DOHH2 (cell line): ENCODE measurements at regions not wholly inside any gene's neighbourhood (a gene's known extent, or its start where the extent isn't known, plus 50 kb on each side); places are given as distances from the start of the nearest gene placed in this dataset.

Source experiments
- H3F3A ChIP-seq: fragments of 200-600 bp; sonication (generic), shearing (Covaris generic); 2 replicates; pipeline ENCODE4 v1.6.0; 2016; ENCODE audit warnings: antibody characterized with exemption, mild to moderate bottlenecking; ENCODE audit not compliant: control insufficient read depth, insufficient read depth
- H3K27ac ChIP-seq: fragments of 200-600 bp; sonication (generic); 2 replicates; pipeline ENCODE4 v1.5.1; 2014; ENCODE audit warnings: low read depth, mild to moderate bottlenecking, low read length, moderate library complexity
- H3K27me3 ChIP-seq: fragments of 200-600 bp; sonication (generic); 2 replicates; pipeline ENCODE4 v1.6.1; 2014; ENCODE audit warnings: mild to moderate bottlenecking, low read length, mixed read lengths; ENCODE audit not compliant: control insufficient read depth
- H3K36me3 ChIP-seq: fragments of 200-600 bp; sonication (generic); 2 replicates; pipeline ENCODE4 v1.6.1; 2014; ENCODE audit warnings: mild to moderate bottlenecking, low read length, moderate library complexity, mixed read lengths; ENCODE audit not compliant: control insufficient read depth
- H3K4me1 ChIP-seq: fragments of 200-600 bp; sonication (generic); 2 replicates; pipeline ENCODE4 v1.6.1; 2014; ENCODE audit warnings: mild to moderate bottlenecking, low read length, mixed read lengths; ENCODE audit not compliant: control insufficient read depth
- H3K4me2 ChIP-seq: fragments of 200-600 bp; sonication (generic); 2 replicates; pipeline ENCODE4 v1.6.0; 2014; ENCODE audit warnings: mild to moderate bottlenecking, low read length, moderate library complexity
- H3K4me3 ChIP-seq: fragments of 200-600 bp; sonication (generic); 2 replicates; pipeline ENCODE4 v1.5.1; 2014; ENCODE audit warnings: mild to moderate bottlenecking, low read length, mixed read lengths
- H3K79me2 ChIP-seq: fragments of 200-600 bp; sonication (generic); 2 replicates; pipeline ENCODE4 v1.6.1; 2014; ENCODE audit warnings: mild to moderate bottlenecking, low read length, mixed read lengths; ENCODE audit not compliant: control insufficient read depth
- H3K9me2 ChIP-seq: fragments of 200-600 bp; sonication (generic); replicated peaks from 2 replicates; pipeline ENCODE4 v1.6.1; 2014; ENCODE audit warnings: mild to moderate bottlenecking, low read length, mixed read lengths; ENCODE audit not compliant: control insufficient read depth
- H3K9me3 ChIP-seq: fragments of 200-600 bp; sonication (generic); 2 replicates; pipeline ENCODE4 v1.6.1; 2014; ENCODE audit warnings: antibody characterized with exemption, low read length, mixed read lengths; ENCODE audit not compliant: control insufficient read depth, insufficient read depth
- H4K20me1 ChIP-seq: fragments of 200-600 bp; sonication (generic); 2 replicates; pipeline ENCODE4 v1.6.0; 2014; ENCODE audit warnings: low read depth, mild to moderate bottlenecking, antibody characterized with exemption, low read length, moderate library complexity; ENCODE audit not compliant: control insufficient read depth, insufficient read depth
- CTCF ChIP-seq: fragments of 200-600 bp; sonication (generic); IDR thresholded peaks from one replicate; pipeline ENCODE4 v1.5.1; 2014; ENCODE audit warnings: antibody characterized with exemption, mild to moderate bottlenecking, low read depth, low read length; ENCODE audit not compliant: poor library complexity, severe bottlenecking
- EZH2phosphoT487 ChIP-seq: fragments of 200-600 bp; sonication (generic); IDR thresholded peaks from 2 replicates; pipeline ENCODE4 v1.6.1; 2017; ENCODE audit warnings: borderline replicate concordance, mild to moderate bottlenecking, antibody characterized with exemption, low read length, moderate library complexity, mixed read lengths

GRCh38 chr1:239255628-239256160, 130.7 kb upstream of the CHRM3 start:
- Histone ChIP-seq H3K9me3 (no peaks in the 10 kb centered on the region; the same call in 1 of the 2 replicates), H3K27me3 (no peaks in the 10 kb centered on the region), H3K79me2 (no peaks in the 10 kb centered on the region), H3K36me3 (no peaks in the 10 kb centered on the region), H3K27ac (no peak overlapping the region), H4K20me1 (no peaks in the 10 kb centered on the region), H3K4me2 (no peak overlapping the region), H3F3A (no peaks in the 10 kb centered on the region), H3K9me2 (no peaks in the 10 kb centered on the region), H3K4me1 (no peaks in the 10 kb centered on the region), H3K4me3 (no peak overlapping the region)
- TF ChIP-seq CTCF = no peak
- TF ChIP-seq EZH2phosphoT487 = no peak

GRCh38 chr1:239254999-239255398, 131.4 kb upstream of the CHRM3 start:
- Histone ChIP-seq H3K4me3 (no peak overlapping the region), H3K9me2 (no peaks in the 10 kb centered on the region), H3K79me2 (no peaks in the 10 kb centered on the region), H3K27ac (no peak overlapping the region), H3K9me3 (no peaks in the 10 kb centered on the region; the same call in 1 of the 2 replicates), H4K20me1 (no peaks in the 10 kb centered on the region), H3K36me3 (no peaks in the 10 kb centered on the region), H3F3A (no peaks in the 10 kb centered on the region), H3K4me1 (no peaks in the 10 kb centered on the region), H3K4me2 (no peak overlapping the region), H3K27me3 (no peaks in the 10 kb centered on the region)
- TF ChIP-seq CTCF (no peak), EZH2phosphoT487 (no peak)

GRCh38 chr1:239253032-239253431, 133.3 kb upstream of the CHRM3 start:
- no peaks in the 10 kb centered on the region for H3K27me3 ChIP-seq
- H3K4me1 ChIP-seq = no peaks in the 10 kb centered on the region
- no peak overlapping the region for H3K4me3 ChIP-seq
- H3K9me3 ChIP-seq = no peaks in the 10 kb centered on the region; the same call in 1 of the 2 replicates
- H3K27ac ChIP-seq = no peak overlapping the region
- no peak overlapping the region for H3K4me2 ChIP-seq
- H3K79me2 ChIP-seq = no peaks in the 10 kb centered on the region
- H3F3A ChIP-seq = no peaks in the 10 kb centered on the region
- TF ChIP-seq CTCF (no peak), EZH2phosphoT487 (no peak)
- H3K9me2 ChIP-seq = no peaks in the 10 kb centered on the region
- H3K36me3 ChIP-seq = no peaks in the 10 kb centered on the region
- H4K20me1 ChIP-seq = no peaks in the 10 kb centered on the region
